ENCODE measurements at regions not wholly inside any gene's neighbourhood (a gene's known extent, or its start where the extent isn't known, plus 50 kb on each side); places are given as distances from the start of the nearest gene placed in this dataset.

- Histone ChIP-seq H3K79me1 (ENCODE audit: low read depth, low read length) (no peaks in the 10 kb centered on the region), H3K79me2 (ENCODE audit: control insufficient read depth in 1 of 2, insufficient read depth in 2 of 2, low read length in 2 of 2) (no peaks in the 10 kb centered on the region), H3K18ac (ENCODE audit: extremely low read depth, low read length) (no peak overlapping the region), H3K4me2 (ENCODE audit: insufficient read depth in 1 of 2, low read depth in 2 of 2, low read length in 2 of 2) (no peak overlapping the region), H2AFZ (ENCODE audit: low read length) (no peak overlapping the region), H4K5ac (ENCODE audit: insufficient read length, low read depth, low read length) (no peak overlapping the region), H2BK120ac (replicated peaks; ENCODE audit: low read depth, low read length) (no peak overlapping the region), H2BK5ac (ENCODE audit: low read depth, low read length) (no peak overlapping the region; the same call in 1 of the 2 replicates), H3K14ac (ENCODE audit: insufficient read length) (no peak overlapping the region), H3K27me3 (replicated peaks in 1 of 4; ENCODE audit: control insufficient read depth in 3 of 4, extremely low read depth in 1 of 4, insufficient read depth in 3 of 4, low read length in 3 of 4) (no peaks in the 10 kb centered on the region), H4K20me1 (replicated peaks in 1 of 2; ENCODE audit: control insufficient read depth in 1 of 2, insufficient read depth in 2 of 2, low read length in 2 of 2) (peaks cover 0 to 2% of the 10 kb centered on the region in 2 experiments), H3K9me3 (ENCODE audit: insufficient read depth in 2 of 2, low read depth in 1 of 2, low read length in 1 of 2) (no peaks in the 10 kb centered on the region), H3K56ac (replicated peaks; ENCODE audit: insufficient read length, low read depth, low read length) (no peak overlapping the region), H3K4ac (replicated peaks; ENCODE audit: insufficient read length, low read depth, low read length) (no peak overlapping the region), H2BK15ac (ENCODE audit: low read length) (no peak overlapping the region), H3K4me3 (ENCODE audit: extremely low read depth in 1 of 4, insufficient read depth in 2 of 4, low read depth in 3 of 4, low read length in 4 of 4) (no peak overlapping the region), H3K23me2 (ENCODE audit: low read depth, low read length) (no peaks in the 10 kb centered on the region), H4K8ac (ENCODE audit: extremely low read depth, insufficient read depth, low read length) (no peak overlapping the region), H3K36me3 (ENCODE audit: control insufficient read depth in 2 of 4, insufficient read depth in 4 of 4, low read length in 3 of 4) (no peaks in the 10 kb centered on the region), H2AK5ac (ENCODE audit: low read depth, low read length) (no peak overlapping the region), H2BK20ac (ENCODE audit: low read length) (no peak overlapping the region), H3K23ac (ENCODE audit: insufficient read length) (no peak overlapping the region), H3K9ac (replicated peaks in 1 of 4; ENCODE audit: extremely low read depth in 1 of 4, low read depth in 3 of 4, low read length in 3 of 4) (no peak overlapping the region), H2BK12ac (ENCODE audit: low read depth, low read length) (no peak overlapping the region), H3K4me1 (replicated peaks in 1 of 4; ENCODE audit: control insufficient read depth in 3 of 4, insufficient read depth in 4 of 4, low read length in 3 of 4) (no peaks in the 10 kb centered on the region), H4K91ac (replicated peaks; ENCODE audit: insufficient read length, low read length) (no peak overlapping the region), H3K27ac (ENCODE audit: low read depth, low read length) (no peak overlapping the region)
- DNase-seq (ENCODE audit: low read depth in 1 of 2, low spot score in 2 of 2) = no peak
- no peak for FAIRE-seq
- POLR2A ChIA-PET (ENCODE audit: partially characterized antibody) = no interaction called here
- CTCF ChIA-PET (ENCODE audit: partially characterized antibody) = interaction anchor here (0.7 to 2.1 kb wide), 4 partner anchors 11 to 153 kb away, joined by 3 to 6 read pairs (median 4); no protein-coding TSS in a partner anchor
- WGBS, 2 experiments (ENCODE audit: extremely low coverage in 1 of 2, insufficient coverage in 1 of 2, insufficient read length in 1 of 2, insufficient replicate concordance in 2 of 2, low coverage in 1 of 2, low lambda C conversion rate in 2 of 2, missing lambda C conversion rate in 1 of 2) = 90% methylated on average over 7 of the region's 7 CpGs; no CpG with 5 or more reads in 1 of the 2 experiments
- no peak for TF ChIP-seq SAP30 (IDR thresholded peaks at IDR 0.05; ENCODE audit: insufficient read depth, insufficient replicate concordance, low read length)
- no peak for TF ChIP-seq CTBP2 (IDR thresholded peaks at IDR 0.05; ENCODE audit: borderline replicate concordance, insufficient read depth, insufficient read length, low read length)
- no peak for TF ChIP-seq SP1 (IDR thresholded peaks at IDR 0.05; ENCODE audit: low read depth, low read length)
- TF ChIP-seq RAD21 (IDR thresholded peaks at IDR 0.05 in 1 of 2, conservative IDR thresholded peaks at IDR 0.05 in 1 of 2; ENCODE audit: low read depth in 2 of 2, low read length in 2 of 2) = no peak
- TF ChIP-seq POLR2A (IDR thresholded peaks at IDR 0.05; ENCODE audit: control extremely low read depth in 1 of 2, low read depth in 2 of 2, low read length in 2 of 2) = no peak
- TF ChIP-seq SIN3A (conservative IDR thresholded peaks at IDR 0.05 in 1 of 2, IDR thresholded peaks at IDR 0.05 in 1 of 2; ENCODE audit: low read depth in 1 of 2, low read length in 2 of 2) = no peak
- TF ChIP-seq HDAC6 (IDR thresholded peaks at IDR 0.05; ENCODE audit: low read depth, low read length) = no peak
- no peak for TF ChIP-seq JUN (IDR thresholded peaks at IDR 0.05; ENCODE audit: low read depth, low read length)
- TF ChIP-seq CBX5 (IDR thresholded peaks at IDR 0.05; ENCODE audit: low read depth, low read length) = no peak
- no peak for TF ChIP-seq ASH2L (IDR thresholded peaks at IDR 0.05; ENCODE audit: low read length)
- no peak for TF ChIP-seq KDM4A (IDR thresholded peaks at IDR 0.05; ENCODE audit: low read depth, low read length, severe bottlenecking)
- no peak for TF ChIP-seq BCL11A (IDR thresholded peaks at IDR 0.05; ENCODE audit: low read depth in 2 of 2, low read length in 2 of 2)
- no peak for TF ChIP-seq FOSL1 (IDR thresholded peaks at IDR 0.05; ENCODE audit: insufficient read depth, low read depth, low read length)
- no peak for TF ChIP-seq RBBP5 (IDR thresholded peaks at IDR 0.05; ENCODE audit: borderline replicate concordance, low read depth, low read length)
- TF ChIP-seq KDM1A (IDR thresholded peaks at IDR 0.05; ENCODE audit: borderline replicate concordance, low read length) = no peak
Observed at GRCh38 chr11:92852946-92853345, 116.5 kb upstream of the MTNR1B start.
